NCI-H1694 (cell line): ENCODE measurements at regions not wholly inside any gene's neighbourhood (a gene's known extent, or its start where the extent isn't known, plus 50 kb on each side); places are given as distances from the start of the nearest gene placed in this dataset.
"Not testable (repeated sequence)": the region's sequence is repeated elsewhere in the genome, so short reads cannot be mapped to it uniquely, and the experiment has no call there.

ENCODE experiments used
- DNase-seq: peaks from one replicate; lab custom pipeline; 2025; lab: John Stamatoyannopoulos, UW

- no peak for DNase-seq
Measured at GRCh38 chr9:92242260-92243136, 51.0 kb downstream of the IARS1 start.

- no peak for DNase-seq
Measured at GRCh38 chr9:92236915-92237314, 56.6 kb downstream of the IARS1 start.

GRCh38 chr9:92236465-92236864, 57.0 kb downstream of the IARS1 start:
- no peak for DNase-seq

GRCh38 chr9:92234514-92234913, 59.0 kb downstream of the IARS1 start:
- no peak for DNase-seq

GRCh38 chr9:92232190-92232589, 61.3 kb downstream of the IARS1 start:
- no peak for DNase-seq

GRCh38 chr9:92228628-92229027, 64.9 kb downstream of the IARS1 start:
- DNase-seq = no peak

- no peak for DNase-seq
Measured at GRCh38 chr9:92224177-92224576, 69.3 kb downstream of the IARS1 start.

- DNase-seq = no peak
Measured at GRCh38 chr9:92223758-92224157, 69.7 kb downstream of the IARS1 start.

- no peak for DNase-seq
Measured at GRCh38 chr9:92208693-92209524, 84.6 kb downstream of the IARS1 start.

- no peak for DNase-seq
Measured at GRCh38 chr9:92206488-92206887, 87.0 kb downstream of the IARS1 start.

- DNase-seq = not testable (repeated sequence)
Measured at GRCh38 chr9:92203887-92204286, 88.7 kb upstream of the SPTLC1 start.

- DNase-seq = not testable (repeated sequence)
Measured at GRCh38 chr9:92198237-92198636, 83.0 kb upstream of the SPTLC1 start.

GRCh38 chr9:92196909-92197308, 81.7 kb upstream of the SPTLC1 start:
- no peak for DNase-seq

GRCh38 chr9:92196400-92196799, 81.2 kb upstream of the SPTLC1 start:
- no peak for DNase-seq

GRCh38 chr9:92191801-92192200, 76.6 kb upstream of the SPTLC1 start:
- DNase-seq = no peak

GRCh38 chr9:92190536-92190790, 75.2 kb upstream of the SPTLC1 start:
- DNase-seq = no peak

GRCh38 chr9:92189782-92190535, 74.7 kb upstream of the SPTLC1 start:
- DNase-seq = no peak

- no peak for DNase-seq
Measured at GRCh38 chr9:92188969-92189781, 74.0 kb upstream of the SPTLC1 start.

GRCh38 chr9:92187989-92188714, 72.9 kb upstream of the SPTLC1 start:
- DNase-seq = no peak

GRCh38 chr9:92187390-92187789, 72.2 kb upstream of the SPTLC1 start:
- DNase-seq = no peak

- no peak for DNase-seq
Measured at GRCh38 chr9:92186631-92187030, 71.4 kb upstream of the SPTLC1 start.
